ENCODE measurements at regions not wholly inside any gene's neighbourhood (a gene's known extent, or its start where the extent isn't known, plus 50 kb on each side); places are given as distances from the start of the nearest gene placed in this dataset.

DNA sequence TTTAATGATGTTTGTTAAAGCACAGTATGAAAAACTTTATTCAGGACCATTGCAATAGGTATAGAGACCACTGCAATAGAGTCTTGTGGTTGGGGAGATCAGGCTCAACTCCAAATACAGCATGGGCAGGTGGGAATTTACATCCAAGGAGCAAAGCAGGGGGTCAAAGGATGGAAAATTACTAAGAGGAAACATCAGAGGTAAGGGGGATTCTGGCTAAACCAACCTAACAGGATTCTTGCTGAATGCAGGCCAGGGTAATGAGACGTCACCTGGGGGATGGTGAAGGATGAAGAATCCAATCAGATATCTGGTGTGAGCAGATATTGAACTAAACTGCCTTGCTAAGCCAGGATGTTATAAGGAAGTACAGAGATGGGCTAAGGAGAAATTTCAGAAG is 126.6 kb upstream of the MIR17HG start:
- Histone ChIP-seq H3K14ac (replicated peaks; ENCODE audit: low read depth, low read length) (no peak overlapping the region), H2AK5ac (ENCODE audit: low read depth, low read length) (no peak overlapping the region), H3K9me3 (ENCODE audit: control insufficient read depth, insufficient read depth, low read length) (no peaks in the 10 kb centered on the region), H4K8ac (ENCODE audit: low read depth in 2 of 2, low read length in 2 of 2) (no peak overlapping the region), H2AFZ (replicated peaks; ENCODE audit: low read length, poor library complexity) (no peak overlapping the region), H4K5ac (ENCODE audit: low read depth, low read length) (no peak overlapping the region), H2BK5ac (ENCODE audit: low read depth, low read length, poor library complexity, severe bottlenecking) (no peak overlapping the region), H2AK9ac (replicated peaks; ENCODE audit: low read depth, low read length, poor library complexity) (no peak overlapping the region), H4K20me1 (ENCODE audit: insufficient read depth, low read length) (no peaks in the 10 kb centered on the region), H2BK120ac (ENCODE audit: low read depth, low read length) (no peak overlapping the region), H2BK20ac (ENCODE audit: low read depth, low read length) (no peak overlapping the region), H3K56ac (ENCODE audit: extremely low read depth, insufficient read depth, low read length) (no peak overlapping the region), H4K91ac (ENCODE audit: insufficient read depth, low read depth, low read length) (no peak overlapping the region), H3K4ac (ENCODE audit: low read depth, low read length) (no peak overlapping the region), H3K27ac (ENCODE audit: insufficient read depth, low read length) (no peak overlapping the region), H2BK15ac (ENCODE audit: low read depth, low read length) (no peak overlapping the region), H3K23ac (ENCODE audit: low read depth, low read length) (no peak overlapping the region), H3K27me3 (ENCODE audit: control insufficient read depth, insufficient read depth, low read length) (no peaks in the 10 kb centered on the region), H3K9me1 (ENCODE audit: insufficient read depth, low read length) (no peaks in the 10 kb centered on the region), H3K18ac (ENCODE audit: low read depth, low read length) (no peak overlapping the region), H3K4me1 (ENCODE audit: control insufficient read depth, insufficient read depth, low read length) (no peaks in the 10 kb centered on the region), H3K36me3 (ENCODE audit: control insufficient read depth, insufficient read depth, low read length) (no peaks in the 10 kb centered on the region), H3K4me2 (ENCODE audit: low read depth, low read length) (no peak overlapping the region), H3K79me1 (ENCODE audit: low read depth in 1 of 2, low read length in 2 of 2) (no peaks in the 10 kb centered on the region), H3K9ac (ENCODE audit: low read depth, low read length) (no peak overlapping the region), H3K4me3 (ENCODE audit: insufficient read depth, low read depth, low read length) (no peak overlapping the region)
- no CpG with 5 or more reads among the region's 1 CpG for WGBS, 2 experiments (ENCODE audit: extremely low coverage in 2 of 2, insufficient read length in 1 of 2)
- ChIA-PET CTCF (no interaction called here), POLR2A (ENCODE audit: unreplicated experiment) (no interaction called here)
- BruUV-seq (replicated peaks), result no TSS peak
- DNase-seq (no peak), ATAC-seq (ENCODE audit: low read depth) (no peak)
- intact Hi-C loops (cut with micrococcal nuclease) (no loop called here), in situ Hi-C loops (cut with MboI; ENCODE audit: low sequenced_read_pairs) (no loop called here), dilution Hi-C loops (cut with HindIII; ENCODE audit: low sequenced_read_pairs, unreplicated experiment) (no loop called here)
- TF ChIP-seq, protein P1, sequence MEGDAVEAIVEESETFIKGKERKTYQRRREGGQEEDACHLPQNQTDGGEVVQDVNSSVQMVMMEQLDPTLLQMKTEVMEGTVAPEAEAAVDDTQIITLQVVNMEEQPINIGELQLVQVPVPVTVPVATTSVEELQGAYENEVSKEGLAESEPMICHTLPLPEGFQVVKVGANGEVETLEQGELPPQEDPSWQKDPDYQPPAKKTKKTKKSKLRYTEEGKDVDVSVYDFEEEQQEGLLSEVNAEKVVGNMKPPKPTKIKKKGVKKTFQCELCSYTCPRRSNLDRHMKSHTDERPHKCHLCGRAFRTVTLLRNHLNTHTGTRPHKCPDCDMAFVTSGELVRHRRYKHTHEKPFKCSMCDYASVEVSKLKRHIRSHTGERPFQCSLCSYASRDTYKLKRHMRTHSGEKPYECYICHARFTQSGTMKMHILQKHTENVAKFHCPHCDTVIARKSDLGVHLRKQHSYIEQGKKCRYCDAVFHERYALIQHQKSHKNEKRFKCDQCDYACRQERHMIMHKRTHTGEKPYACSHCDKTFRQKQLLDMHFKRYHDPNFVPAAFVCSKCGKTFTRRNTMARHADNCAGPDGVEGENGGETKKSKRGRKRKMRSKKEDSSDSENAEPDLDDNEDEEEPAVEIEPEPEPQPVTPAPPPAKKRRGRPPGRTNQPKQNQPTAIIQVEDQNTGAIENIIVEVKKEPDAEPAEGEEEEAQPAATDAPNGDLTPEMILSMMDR (conservative IDR thresholded peaks at IDR 0.05; ENCODE audit: low read depth, low read length), result no peak
- TF ChIP-seq SMC3 (IDR thresholded peaks at IDR 0.05; ENCODE audit: low read depth, low read length) (no peak), CHD1 (IDR thresholded peaks at IDR 0.05; ENCODE audit: low read depth, low read length) (no peak), RCOR1 (IDR thresholded peaks at IDR 0.05; ENCODE audit: insufficient replicate concordance, low read length) (no peak), MAFK (IDR thresholded peaks at IDR 0.05; ENCODE audit: low read depth, low read length) (no peak), NFE2L2 (IDR thresholded peaks at IDR 0.05; ENCODE audit: low read depth, low read length) (no peak)

Measured in IMR-90 (cell line).